HepG2 (cell line): ENCODE measurements at regions not wholly inside any gene's neighbourhood (a gene's known extent, or its start where the extent isn't known, plus 50 kb on each side); places are given as distances from the start of the nearest gene placed in this dataset.

Experiments used
- ARID3A ChIP-seq: IDR thresholded peaks from 2 replicates; pipeline ENCODE4 v1.6.1; 2012; ENCODE audit warnings: low read depth, low read length, improper control_type of control experiment
- CC2D1A ChIP-seq: sonication (generic); formaldehyde crosslinking; IDR thresholded peaks from 2 replicates; pipeline ENCODE4 v1.8.1; 2023; ENCODE audit warnings: mild to moderate bottlenecking, missing genetic modification reagents
- ELF4 ChIP-seq: sonication (generic); formaldehyde crosslinking; IDR thresholded peaks from 2 replicates; pipeline ENCODE4 v1.5.0; 2020; ENCODE audit warnings: missing genetic modification reagents, mild to moderate bottlenecking, moderate library complexity, borderline replicate concordance
- ESRRA ChIP-seq: sonication (generic); formaldehyde crosslinking; IDR thresholded peaks from 2 replicates; pipeline ENCODE4 v1.5.1; 2020; ENCODE audit warnings: mild to moderate bottlenecking, low read depth, missing genetic modification reagents
- FOXP1 ChIP-seq, 2 experiments: fragments of 450-650 bp in 1 of 2; IDR thresholded peaks; 2 replicates each; pipeline ENCODE4 v1.6.1; 2017 to 2018; ENCODE audit warnings: antibody characterized with exemption in 1 of 2
- FUBP1 ChIP-seq: sonication (generic); formaldehyde crosslinking; IDR thresholded peaks from 2 replicates; pipeline ENCODE4 v1.5.1; 2020; ENCODE audit warnings: missing genetic modification reagents, mild to moderate bottlenecking, borderline replicate concordance
- HOMEZ ChIP-seq: IDR thresholded peaks from 2 replicates; pipeline ENCODE4 v1.6.1; 2016; ENCODE audit warnings: low read depth
- KDM3A ChIP-seq: IDR thresholded peaks from 2 replicates; pipeline ENCODE4 v1.6.1; 2018; ENCODE audit warnings: low read depth, missing compliant biosample characterization
- NONO ChIP-seq, 2 experiments: fragments of 450-650 bp in 1 of 2; sonication (generic) in 1 of 2; formaldehyde crosslinking in 1 of 2; IDR thresholded peaks in 1 of 2; conservative IDR thresholded peaks in 1 of 2; 2 replicates each; pipeline versions ENCODE4 v1.6.1 to v1.8.0; 2017 to 2022; ENCODE audit warnings: mild to moderate bottlenecking in 1 of 2, missing genetic modification reagents in 1 of 2, moderate library complexity in 1 of 2
- SP140L ChIP-seq: sonication (generic); formaldehyde crosslinking; IDR thresholded peaks from 2 replicates; pipeline ENCODE4 v1.4.0; 2020; ENCODE audit warnings: missing genetic modification reagents, borderline replicate concordance
- SP4 ChIP-seq: sonication (generic); formaldehyde crosslinking; IDR thresholded peaks from 2 replicates; pipeline ENCODE4 v1.8.1; 2023; ENCODE audit warnings: mild to moderate bottlenecking, missing genetic modification reagents
- TSC22D2 ChIP-seq: sonication (generic); formaldehyde crosslinking; IDR thresholded peaks from 2 replicates; pipeline ENCODE4 v1.5.1; 2020; ENCODE audit warnings: missing genetic modification reagents, mild to moderate bottlenecking, borderline replicate concordance
- ZFP91 ChIP-seq: sonication (generic); formaldehyde crosslinking; IDR thresholded peaks from 2 replicates; pipeline ENCODE4 v1.9.0; 2022; ENCODE audit warnings: missing genetic modification reagents, mild to moderate bottlenecking, borderline replicate concordance
- ZNF256 ChIP-seq: sonication (generic); formaldehyde crosslinking; conservative IDR thresholded peaks from 2 replicates; pipeline ENCODE4 v1.4.0; 2020; ENCODE audit warnings: missing genetic modification reagents
- ZNF572 ChIP-seq: sonication (generic); formaldehyde crosslinking; IDR thresholded peaks from 2 replicates; pipeline ENCODE4 v1.5.1; 2020; ENCODE audit warnings: mild to moderate bottlenecking, missing genetic modification reagents
- ZNF766 ChIP-seq: sonication (generic); formaldehyde crosslinking; IDR thresholded peaks from 2 replicates; pipeline ENCODE4 v1.5.0; 2020; ENCODE audit warnings: missing genetic modification reagents, borderline replicate concordance
- ZNF788 ChIP-seq: sonication (generic); formaldehyde crosslinking; IDR thresholded peaks from 2 replicates; pipeline ENCODE4 v1.5.0; 2020; ENCODE audit warnings: mild to moderate bottlenecking, missing genetic modification reagents, borderline replicate concordance
- ZSCAN5A ChIP-seq: sonication (generic); formaldehyde crosslinking; IDR thresholded peaks from 2 replicates; pipeline ENCODE4 v1.8.0; 2022; ENCODE audit warnings: mild to moderate bottlenecking, missing genetic modification reagents, borderline replicate concordance

- TF ChIP-seq ARID3A (peak; percentile 26; the same call in 1 of the 2 replicates), TSC22D2 (CRISPR knock-in tag) (no peak), ZNF572 (CRISPR knock-in tag) (no peak), ESRRA (CRISPR knock-in tag) (peak; percentile 61; the same call in 1 of the 2 replicates), ZNF256 (no peak), SP4 (CRISPR knock-in tag) (no peak), FOXP1 (IDR thresholded peaks at IDR 0.05) (no peak), FOXP1 (CRISPR knock-in tag; IDR thresholded peaks at IDR 0.05) (peak; percentile 81), SP140L (no peak), CC2D1A (CRISPR knock-in tag) (no peak), ZSCAN5A (CRISPR knock-in tag) (no peak), ZNF766 (peak; percentile 25; the same call in 1 of the 2 replicates), KDM3A (no peak), NONO (IDR thresholded peaks at IDR 0.05) (no peak), NONO (CRISPR knock-in tag; conservative IDR thresholded peaks at IDR 0.05) (no peak), ZFP91 (no peak), ELF4 (CRISPR knock-in tag) (no peak), FUBP1 (CRISPR knock-in tag) (no peak), HOMEZ (peak; percentile 22; the same call in 1 of the 2 replicates), ZNF788 (CRISPR knock-in tag) (peak; percentile 16; the same call in 1 of the 2 replicates)
Measured at GRCh38 chr19:56973713-56974555, 133.4 kb upstream of the PEG3 start (continued).
